HG02840 (cell line): ENCODE measurements at regions not wholly inside any gene's neighbourhood (a gene's known extent, or its start where the extent isn't known, plus 50 kb on each side); places are given as distances from the start of the nearest gene placed in this dataset.

ENCODE experiments used
- ATAC-seq: cut with Tn5 transposase; IDR thresholded peaks from one replicate; pipeline ENCODE4 v1.9.1; 2021; ENCODE audit warnings: mild to moderate bottlenecking, moderate library complexity, moderate number of reproducible peaks; ENCODE audit not compliant: unreplicated experiment, low FRiP score

- ATAC-seq, result no peak
Measured at GRCh38 chr2:146954544-146954943, 890.3 kb upstream of the ACVR2A start.

GRCh38 chr2:146952696-146953095 is 892.1 kb upstream of the ACVR2A start:
- ATAC-seq, result no peak

- ATAC-seq, result no peak
Measured at GRCh38 chr2:146950911-146951310, 893.9 kb upstream of the ACVR2A start.

- ATAC-seq, result no peak
Measured at GRCh38 chr2:146950361-146950760, 894.5 kb upstream of the ACVR2A start.

GRCh38 chr2:146949400-146949799 is 895.4 kb upstream of the ACVR2A start:
- ATAC-seq, result no peak

- ATAC-seq, result no peak
Measured at GRCh38 chr2:146944601-146945000, 900.2 kb upstream of the ACVR2A start.

- ATAC-seq, result no peak
Measured at GRCh38 chr2:146939991-146940685, 904.7 kb upstream of the ACVR2A start.

GRCh38 chr2:146934921-146935320 is 909.9 kb upstream of the ACVR2A start:
- ATAC-seq, result no peak

GRCh38 chr2:146931109-146931508 is 913.7 kb upstream of the ACVR2A start:
- ATAC-seq, result no peak

- no peak for ATAC-seq
Measured at GRCh38 chr2:146927080-146927711, 917.6 kb upstream of the ACVR2A start.

- ATAC-seq, result no peak
Measured at GRCh38 chr2:146918280-146918679, 926.5 kb upstream of the ACVR2A start.

- no peak for ATAC-seq
Measured at GRCh38 chr2:146917431-146918042, 927.3 kb upstream of the ACVR2A start.

GRCh38 chr2:146916914-146917313 is 927.9 kb upstream of the ACVR2A start:
- no peak for ATAC-seq

- no peak for ATAC-seq
Measured at GRCh38 chr2:146913476-146913875, 931.4 kb upstream of the ACVR2A start.

- ATAC-seq, result no peak
Measured at GRCh38 chr2:146912536-146912935, 932.3 kb upstream of the ACVR2A start.

- no peak for ATAC-seq
Measured at GRCh38 chr2:146908776-146909175, 936.1 kb upstream of the ACVR2A start.

GRCh38 chr2:146898083-146898482 is 946.7 kb upstream of the ACVR2A start:
- ATAC-seq, result no peak

GRCh38 chr2:146894514-146894913 is 950.3 kb upstream of the ACVR2A start:
- no peak for ATAC-seq

GRCh38 chr2:146893500-146894041 is 951.3 kb upstream of the ACVR2A start:
- ATAC-seq, result no peak

- no peak for ATAC-seq
Measured at GRCh38 chr2:146890491-146890890, 954.3 kb upstream of the ACVR2A start.

GRCh38 chr2:146879882-146880281 is 964.9 kb upstream of the ACVR2A start:
- no peak for ATAC-seq

- no peak for ATAC-seq
Measured at GRCh38 chr2:146874260-146874658, 970.6 kb upstream of the ACVR2A start.
